ENCODE measurements at regions not wholly inside any gene's neighbourhood (a gene's known extent, or its start where the extent isn't known, plus 50 kb on each side); places are given as distances from the start of the nearest gene placed in this dataset.

- TF ChIP-seq, protein P1, sequence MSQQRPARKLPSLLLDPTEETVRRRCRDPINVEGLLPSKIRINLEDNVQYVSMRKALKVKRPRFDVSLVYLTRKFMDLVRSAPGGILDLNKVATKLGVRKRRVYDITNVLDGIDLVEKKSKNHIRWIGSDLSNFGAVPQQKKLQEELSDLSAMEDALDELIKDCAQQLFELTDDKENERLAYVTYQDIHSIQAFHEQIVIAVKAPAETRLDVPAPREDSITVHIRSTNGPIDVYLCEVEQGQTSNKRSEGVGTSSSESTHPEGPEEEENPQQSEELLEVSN (IDR thresholded peaks at IDR 0.05; ENCODE audit: borderline replicate concordance, low read depth), result no peak
- TF ChIP-seq HOXB5 (CRISPR knock-in tag; IDR thresholded peaks at IDR 0.05) (no peak), NR3C1 (IDR thresholded peaks at IDR 0.05) (no peak), CEBPB (IDR thresholded peaks at IDR 0.05) (no peak), TFCP2L1 (CRISPR knock-in tag; IDR thresholded peaks at IDR 0.05) (no peak)
Measured at GRCh38 chr4:27350161-27350560, 489.5 kb downstream of the STIM2 start (continued).

GRCh38 chr4:27357283-27357682 is 496.6 kb downstream of the STIM2 start:
- no peaks in the 10 kb centered on the region for H3K4me1 ChIP-seq
- FAIRE-seq (no peak), DNase-seq (ENCODE audit: low read depth in 1 of 2, low spot score in 1 of 2) (no peak), ATAC-seq (no peak)
- ChIA-PET CTCF (interaction anchor here (0.6 kb wide), 1 partner anchor 935 kb away, joined by 4 read pairs; no protein-coding TSS in a partner anchor), POLR2A (no interaction called here)
- 0% methylated on average over 6 of the region's 6 CpGs for WGBS (ENCODE audit: missing lambda C conversion rate)
- H3K4me2 ChIP-seq, result no peak overlapping the region
- no peaks in the 10 kb centered on the region for H3K9me3 ChIP-seq
- H3K27ac ChIP-seq, result no peak overlapping the region
- H3K4me3 ChIP-seq, result no peak overlapping the region
- no peak for TF ChIP-seq USF2 (IDR thresholded peaks at IDR 0.05)
- TF ChIP-seq GATA3 (IDR thresholded peaks at IDR 0.05; ENCODE audit: borderline replicate concordance), result no peak
- no peak for TF ChIP-seq HMGXB4 (CRISPR knock-in tag; IDR thresholded peaks at IDR 0.05; ENCODE audit: borderline replicate concordance)
- TF ChIP-seq, protein P2, sequence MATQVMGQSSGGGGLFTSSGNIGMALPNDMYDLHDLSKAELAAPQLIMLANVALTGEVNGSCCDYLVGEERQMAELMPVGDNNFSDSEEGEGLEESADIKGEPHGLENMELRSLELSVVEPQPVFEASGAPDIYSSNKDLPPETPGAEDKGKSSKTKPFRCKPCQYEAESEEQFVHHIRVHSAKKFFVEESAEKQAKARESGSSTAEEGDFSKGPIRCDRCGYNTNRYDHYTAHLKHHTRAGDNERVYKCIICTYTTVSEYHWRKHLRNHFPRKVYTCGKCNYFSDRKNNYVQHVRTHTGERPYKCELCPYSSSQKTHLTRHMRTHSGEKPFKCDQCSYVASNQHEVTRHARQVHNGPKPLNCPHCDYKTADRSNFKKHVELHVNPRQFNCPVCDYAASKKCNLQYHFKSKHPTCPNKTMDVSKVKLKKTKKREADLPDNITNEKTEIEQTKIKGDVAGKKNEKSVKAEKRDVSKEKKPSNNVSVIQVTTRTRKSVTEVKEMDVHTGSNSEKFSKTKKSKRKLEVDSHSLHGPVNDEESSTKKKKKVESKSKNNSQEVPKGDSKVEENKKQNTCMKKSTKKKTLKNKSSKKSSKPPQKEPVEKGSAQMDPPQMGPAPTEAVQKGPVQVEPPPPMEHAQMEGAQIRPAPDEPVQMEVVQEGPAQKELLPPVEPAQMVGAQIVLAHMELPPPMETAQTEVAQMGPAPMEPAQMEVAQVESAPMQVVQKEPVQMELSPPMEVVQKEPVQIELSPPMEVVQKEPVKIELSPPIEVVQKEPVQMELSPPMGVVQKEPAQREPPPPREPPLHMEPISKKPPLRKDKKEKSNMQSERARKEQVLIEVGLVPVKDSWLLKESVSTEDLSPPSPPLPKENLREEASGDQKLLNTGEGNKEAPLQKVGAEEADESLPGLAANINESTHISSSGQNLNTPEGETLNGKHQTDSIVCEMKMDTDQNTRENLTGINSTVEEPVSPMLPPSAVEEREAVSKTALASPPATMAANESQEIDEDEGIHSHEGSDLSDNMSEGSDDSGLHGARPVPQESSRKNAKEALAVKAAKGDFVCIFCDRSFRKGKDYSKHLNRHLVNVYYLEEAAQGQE (IDR thresholded peaks at IDR 0.05), result no peak
- TF ChIP-seq, protein P3, sequence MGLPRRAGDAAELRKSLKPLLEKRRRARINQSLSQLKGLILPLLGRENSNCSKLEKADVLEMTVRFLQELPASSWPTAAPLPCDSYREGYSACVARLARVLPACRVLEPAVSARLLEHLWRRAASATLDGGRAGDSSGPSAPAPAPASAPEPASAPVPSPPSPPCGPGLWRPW (IDR thresholded peaks at IDR 0.05), result no peak
- no peak for TF ChIP-seq POLR2A (IDR thresholded peaks at IDR 0.05; ENCODE audit: low read length)
- TF ChIP-seq SMC3 (IDR thresholded peaks at IDR 0.05), result no peak
- TF ChIP-seq, protein P4, sequence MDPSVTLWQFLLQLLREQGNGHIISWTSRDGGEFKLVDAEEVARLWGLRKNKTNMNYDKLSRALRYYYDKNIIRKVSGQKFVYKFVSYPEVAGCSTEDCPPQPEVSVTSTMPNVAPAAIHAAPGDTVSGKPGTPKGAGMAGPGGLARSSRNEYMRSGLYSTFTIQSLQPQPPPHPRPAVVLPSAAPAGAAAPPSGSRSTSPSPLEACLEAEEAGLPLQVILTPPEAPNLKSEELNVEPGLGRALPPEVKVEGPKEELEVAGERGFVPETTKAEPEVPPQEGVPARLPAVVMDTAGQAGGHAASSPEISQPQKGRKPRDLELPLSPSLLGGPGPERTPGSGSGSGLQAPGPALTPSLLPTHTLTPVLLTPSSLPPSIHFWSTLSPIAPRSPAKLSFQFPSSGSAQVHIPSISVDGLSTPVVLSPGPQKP (IDR thresholded peaks at IDR 0.05; ENCODE audit: low read depth, low read length), result no peak
- TF ChIP-seq, protein P5, sequence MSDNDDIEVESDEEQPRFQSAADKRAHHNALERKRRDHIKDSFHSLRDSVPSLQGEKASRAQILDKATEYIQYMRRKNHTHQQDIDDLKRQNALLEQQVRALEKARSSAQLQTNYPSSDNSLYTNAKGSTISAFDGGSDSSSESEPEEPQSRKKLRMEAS (IDR thresholded peaks at IDR 0.05), result no peak
- no peak for TF ChIP-seq RNF2 (IDR thresholded peaks at IDR 0.05; ENCODE audit: borderline replicate concordance, low read depth)
- no peak for TF ChIP-seq RAD21 (conservative IDR thresholded peaks at IDR 0.05 in 1 of 2, IDR thresholded peaks at IDR 0.05 in 1 of 2)
- TF ChIP-seq HEYL (CRISPR knock-in tag; IDR thresholded peaks at IDR 0.05), result no peak
- TF ChIP-seq CBX8 (IDR thresholded peaks at IDR 0.05), result no peak
- no peak for TF ChIP-seq HDAC2 (IDR thresholded peaks at IDR 0.05)
- TF ChIP-seq NPAS2 (CRISPR knock-in tag; IDR thresholded peaks at IDR 0.05; ENCODE audit: borderline replicate concordance), result no peak
- TF ChIP-seq, protein P6, sequence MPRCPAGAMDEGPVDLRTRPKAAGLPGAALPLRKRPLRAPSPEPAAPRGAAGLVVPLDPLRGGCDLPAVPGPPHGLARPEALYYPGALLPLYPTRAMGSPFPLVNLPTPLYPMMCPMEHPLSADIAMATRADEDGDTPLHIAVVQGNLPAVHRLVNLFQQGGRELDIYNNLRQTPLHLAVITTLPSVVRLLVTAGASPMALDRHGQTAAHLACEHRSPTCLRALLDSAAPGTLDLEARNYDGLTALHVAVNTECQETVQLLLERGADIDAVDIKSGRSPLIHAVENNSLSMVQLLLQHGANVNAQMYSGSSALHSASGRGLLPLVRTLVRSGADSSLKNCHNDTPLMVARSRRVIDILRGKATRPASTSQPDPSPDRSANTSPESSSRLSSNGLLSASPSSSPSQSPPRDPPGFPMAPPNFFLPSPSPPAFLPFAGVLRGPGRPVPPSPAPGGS (IDR thresholded peaks at IDR 0.05), result no peak
- no peak for TF ChIP-seq ATOH8 (CRISPR knock-in tag; IDR thresholded peaks at IDR 0.05; ENCODE audit: low read depth)
- TF ChIP-seq CHD2 (IDR thresholded peaks at IDR 0.05; ENCODE audit: low read length, partially characterized antibody), result no peak
